ENCODE measurements at regions not wholly inside any gene's neighbourhood (a gene's known extent, or its start where the extent isn't known, plus 50 kb on each side); places are given as distances from the start of the nearest gene placed in this dataset.

- Mint-ChIP-seq H3K4me3 (no peak overlapping the region), H3K4me1 (no peaks in the 10 kb centered on the region), H3K9me3 (no peaks in the 10 kb centered on the region), H3K36me3 (no peaks in the 10 kb centered on the region), H3K27me3 (no peaks in the 10 kb centered on the region), H3K27ac (no peak overlapping the region)
- ATAC-seq (ENCODE audit: low read depth) = no peak
- no peak for DNase-seq (ENCODE audit: low spot score in 2 of 2)
Observed at GRCh38 chr18:73693091-73693490, 454.5 kb downstream of the FBXO15 start.

- Mint-ChIP-seq H3K4me3 (no peak overlapping the region), H3K27ac (no peak overlapping the region), H3K36me3 (no peaks in the 10 kb centered on the region), H3K27me3 (no peaks in the 10 kb centered on the region), H3K9me3 (no peaks in the 10 kb centered on the region), H3K4me1 (no peaks in the 10 kb centered on the region)
- no peak for ATAC-seq (ENCODE audit: low read depth)
- no peak for DNase-seq (ENCODE audit: low spot score in 2 of 2)
Observed at GRCh38 chr18:73691624-73692023, 456.0 kb downstream of the FBXO15 start.

GRCh38 chr18:73691118-73691517 lies 456.5 kb downstream of the FBXO15 start:
- DNase-seq (ENCODE audit: low spot score in 2 of 2) (no peak), ATAC-seq (ENCODE audit: low read depth) (no peak)
- no peaks in the 10 kb centered on the region for H3K36me3 Mint-ChIP-seq
- no peak overlapping the region for H3K4me3 Mint-ChIP-seq
- H3K27ac Mint-ChIP-seq = no peak overlapping the region
- H3K4me1 Mint-ChIP-seq = no peaks in the 10 kb centered on the region
- H3K9me3 Mint-ChIP-seq = no peaks in the 10 kb centered on the region
- H3K27me3 Mint-ChIP-seq = no peaks in the 10 kb centered on the region

- no peak overlapping the region for H3K27ac Mint-ChIP-seq
- no peak overlapping the region for H3K4me3 Mint-ChIP-seq
- no peaks in the 10 kb centered on the region for H3K36me3 Mint-ChIP-seq
- no peaks in the 10 kb centered on the region for H3K27me3 Mint-ChIP-seq
- DNase-seq (ENCODE audit: low spot score in 2 of 2) (no peak), ATAC-seq (ENCODE audit: low read depth) (no peak)
- no peaks in the 10 kb centered on the region for H3K9me3 Mint-ChIP-seq
- H3K4me1 Mint-ChIP-seq = no peaks in the 10 kb centered on the region
Observed at GRCh38 chr18:73690222-73690621, 457.4 kb downstream of the FBXO15 start.

- Mint-ChIP-seq H3K4me1 (no peaks in the 10 kb centered on the region), H3K27ac (no peak overlapping the region), H3K4me3 (no peak overlapping the region), H3K9me3 (no peaks in the 10 kb centered on the region), H3K27me3 (no peaks in the 10 kb centered on the region), H3K36me3 (no peaks in the 10 kb centered on the region)
- no peak for DNase-seq (ENCODE audit: low spot score in 2 of 2)
- peak; percentile 62 for ATAC-seq (ENCODE audit: low read depth)
Observed at GRCh38 chr18:73688851-73689711, 458.6 kb downstream of the FBXO15 start.

- ATAC-seq (ENCODE audit: low read depth) (no peak), DNase-seq (ENCODE audit: low spot score in 2 of 2) (no peak)
- Mint-ChIP-seq H3K9me3 (no peaks in the 10 kb centered on the region), H3K27me3 (no peaks in the 10 kb centered on the region), H3K4me3 (no peak overlapping the region), H3K4me1 (no peaks in the 10 kb centered on the region), H3K27ac (no peak overlapping the region), H3K36me3 (no peaks in the 10 kb centered on the region)
Observed at GRCh38 chr18:73688161-73688560, 459.5 kb downstream of the FBXO15 start.

GRCh38 chr18:73684647-73685046 lies 463.0 kb downstream of the FBXO15 start:
- H3K27ac Mint-ChIP-seq = no peak overlapping the region

GRCh38 chr18:73683409-73684238 lies 464.0 kb downstream of the FBXO15 start:
- Mint-ChIP-seq H3K27ac (no peak overlapping the region), H3K36me3 (no peaks in the 10 kb centered on the region), H3K27me3 (no peaks in the 10 kb centered on the region), H3K9me3 (no peaks in the 10 kb centered on the region), H3K4me3 (no peak overlapping the region), H3K4me1 (no peaks in the 10 kb centered on the region)
- no peak for DNase-seq (ENCODE audit: low spot score in 2 of 2)
- ATAC-seq (ENCODE audit: low read depth) = no peak

More at GRCh38 chr18:73684647-73685046, 463.0 kb downstream of the FBXO15 start:
- no peaks in the 10 kb centered on the region for H3K36me3 Mint-ChIP-seq
- no peaks in the 10 kb centered on the region for H3K9me3 Mint-ChIP-seq
- no peaks in the 10 kb centered on the region for H3K27me3 Mint-ChIP-seq
- no peak overlapping the region for H3K4me3 Mint-ChIP-seq
- ATAC-seq (ENCODE audit: low read depth) (no peak), DNase-seq (ENCODE audit: low spot score in 2 of 2) (no peak)
- no peaks in the 10 kb centered on the region for H3K4me1 Mint-ChIP-seq

GRCh38 chr18:73681912-73682311 lies 465.7 kb downstream of the FBXO15 start:
- Mint-ChIP-seq H3K4me3 (no peak overlapping the region), H3K4me1 (no peaks in the 10 kb centered on the region), H3K27me3 (no peaks in the 10 kb centered on the region), H3K36me3 (no peaks in the 10 kb centered on the region), H3K27ac (no peak overlapping the region), H3K9me3 (no peaks in the 10 kb centered on the region)
- DNase-seq (ENCODE audit: low spot score in 2 of 2) (no peak), ATAC-seq (ENCODE audit: low read depth) (no peak)

GRCh38 chr18:73681398-73681797 lies 466.2 kb downstream of the FBXO15 start:
- Mint-ChIP-seq H3K27me3 (no peaks in the 10 kb centered on the region), H3K27ac (no peak overlapping the region), H3K9me3 (no peaks in the 10 kb centered on the region), H3K36me3 (no peaks in the 10 kb centered on the region), H3K4me3 (no peak overlapping the region), H3K4me1 (no peaks in the 10 kb centered on the region)
- DNase-seq (ENCODE audit: low spot score in 2 of 2) (no peak), ATAC-seq (ENCODE audit: low read depth) (no peak)

- H3K27me3 Mint-ChIP-seq = no peaks in the 10 kb centered on the region
- no peaks in the 10 kb centered on the region for H3K4me1 Mint-ChIP-seq
- H3K36me3 Mint-ChIP-seq = no peaks in the 10 kb centered on the region
- no peak overlapping the region for H3K27ac Mint-ChIP-seq
- ATAC-seq (ENCODE audit: low read depth) = no peak
- no peak for DNase-seq (ENCODE audit: low spot score in 2 of 2)
- no peak overlapping the region for H3K4me3 Mint-ChIP-seq
- no peaks in the 10 kb centered on the region for H3K9me3 Mint-ChIP-seq
Observed at GRCh38 chr18:73679941-73680712, 467.5 kb downstream of the FBXO15 start.

GRCh38 chr18:73677450-73677849 lies 470.2 kb downstream of the FBXO15 start:
- H3K36me3 Mint-ChIP-seq = no peaks in the 10 kb centered on the region
- DNase-seq (ENCODE audit: low spot score in 2 of 2) (no peak), ATAC-seq (ENCODE audit: low read depth) (no peak)
- H3K4me1 Mint-ChIP-seq = no peaks in the 10 kb centered on the region
- H3K27ac Mint-ChIP-seq = no peak overlapping the region
- no peak overlapping the region for H3K4me3 Mint-ChIP-seq
- H3K9me3 Mint-ChIP-seq = no peaks in the 10 kb centered on the region
- no peaks in the 10 kb centered on the region for H3K27me3 Mint-ChIP-seq

GRCh38 chr18:73674125-73674865 lies 473.3 kb downstream of the FBXO15 start:
- H3K4me1 Mint-ChIP-seq = no peaks in the 10 kb centered on the region
- H3K36me3 Mint-ChIP-seq = no peaks in the 10 kb centered on the region
- peaks cover 4% of the 10 kb centered on the region for H3K9me3 Mint-ChIP-seq
- no peak for ATAC-seq (ENCODE audit: low read depth)
- H3K27ac Mint-ChIP-seq = no peak overlapping the region
- no peak for DNase-seq (ENCODE audit: low spot score in 2 of 2)
- H3K4me3 Mint-ChIP-seq = no peak overlapping the region
- H3K27me3 Mint-ChIP-seq = no peaks in the 10 kb centered on the region
